KOPT-K1 (cell line): ENCODE measurements at regions not wholly inside any gene's neighbourhood (a gene's known extent, or its start where the extent isn't known, plus 50 kb on each side); places are given as distances from the start of the nearest gene placed in this dataset.

Source experiments
- H3K27ac ChIP-seq: fragments of 200-600 bp; sonication (generic); 2 replicates; pipeline ENCODE4 v1.5.1; 2016; ENCODE audit warnings: antibody characterized with exemption, mild to moderate bottlenecking, low read depth, low read length; ENCODE audit not compliant: poor library complexity, severe bottlenecking
- H3K36me3 ChIP-seq: fragments of 200-600 bp; sonication (generic); 2 replicates; pipeline ENCODE4 v1.5.1; 2017; ENCODE audit warnings: antibody characterized with exemption, mild to moderate bottlenecking, low read length, moderate library complexity; ENCODE audit not compliant: insufficient read depth
- H3K9me3 ChIP-seq: fragments of 200-600 bp; sonication (generic); 2 replicates; pipeline ENCODE4 v1.5.1; 2017; ENCODE audit warnings: antibody characterized with exemption, low read length, mild to moderate bottlenecking; ENCODE audit not compliant: insufficient read depth, poor library complexity, severe bottlenecking

- Histone ChIP-seq H3K27ac (no peak overlapping the region), H3K9me3 (no peaks in the 10 kb centered on the region), H3K36me3 (no peaks in the 10 kb centered on the region)
These were observed 599.2 kb downstream of the TUSC7 start for GRCh38 chr3:117308756-117309155.

GRCh38 chr3:117310536-117310935, 601.0 kb downstream of the TUSC7 start:
- Histone ChIP-seq H3K36me3 (no peaks in the 10 kb centered on the region), H3K9me3 (no peaks in the 10 kb centered on the region), H3K27ac (no peak overlapping the region)

GRCh38 chr3:117314441-117315150, 605.0 kb downstream of the TUSC7 start:
- H3K36me3 ChIP-seq, result no peaks in the 10 kb centered on the region
- H3K9me3 ChIP-seq, result no peaks in the 10 kb centered on the region

GRCh38 chr3:117322866-117323265, 613.3 kb downstream of the TUSC7 start:
- Histone ChIP-seq H3K27ac (no peak overlapping the region), H3K36me3 (no peaks in the 10 kb centered on the region), H3K9me3 (no peaks in the 10 kb centered on the region)

More at GRCh38 chr3:117314441-117315150, 605.0 kb downstream of the TUSC7 start:
- H3K27ac ChIP-seq, result no peak overlapping the region

GRCh38 chr3:117346901-117347300, 637.3 kb downstream of the TUSC7 start:
- Histone ChIP-seq H3K27ac (no peak overlapping the region), H3K9me3 (no peaks in the 10 kb centered on the region), H3K36me3 (no peaks in the 10 kb centered on the region)

GRCh38 chr3:117348884-117349283, 639.3 kb downstream of the TUSC7 start:
- H3K27ac ChIP-seq, result no peak overlapping the region
- H3K36me3 ChIP-seq, result no peaks in the 10 kb centered on the region
- no peaks in the 10 kb centered on the region for H3K9me3 ChIP-seq

GRCh38 chr3:117349566-117349965, 640.0 kb downstream of the TUSC7 start:
- Histone ChIP-seq H3K36me3 (no peaks in the 10 kb centered on the region), H3K9me3 (no peaks in the 10 kb centered on the region), H3K27ac (no peak overlapping the region)

- no peaks in the 10 kb centered on the region for H3K9me3 ChIP-seq
- H3K36me3 ChIP-seq, result no peaks in the 10 kb centered on the region
- no peak overlapping the region for H3K27ac ChIP-seq
These were observed 640.8 kb downstream of the TUSC7 start for GRCh38 chr3:117350371-117350770.

- no peaks in the 10 kb centered on the region for H3K36me3 ChIP-seq
- H3K27ac ChIP-seq, result no peak overlapping the region
- H3K9me3 ChIP-seq, result no peaks in the 10 kb centered on the region
These were observed 646.0 kb downstream of the TUSC7 start for GRCh38 chr3:117355566-117355965.

- H3K27ac ChIP-seq, result no peak overlapping the region
- H3K36me3 ChIP-seq, result no peaks in the 10 kb centered on the region
These were observed 646.6 kb downstream of the TUSC7 start for GRCh38 chr3:117356091-117356705.

GRCh38 chr3:117358717-117359314, 649.2 kb downstream of the TUSC7 start:
- Histone ChIP-seq H3K9me3 (no peaks in the 10 kb centered on the region), H3K36me3 (no peaks in the 10 kb centered on the region), H3K27ac (no peak overlapping the region)

More at GRCh38 chr3:117356091-117356705, 646.6 kb downstream of the TUSC7 start:
- H3K9me3 ChIP-seq, result no peaks in the 10 kb centered on the region

- no peak overlapping the region for H3K27ac ChIP-seq
These were observed 657.0 kb downstream of the TUSC7 start for GRCh38 chr3:117366574-117366973.

GRCh38 chr3:117367861-117368260, 658.3 kb downstream of the TUSC7 start:
- no peaks in the 10 kb centered on the region for H3K9me3 ChIP-seq
- no peak overlapping the region for H3K27ac ChIP-seq
- H3K36me3 ChIP-seq, result no peaks in the 10 kb centered on the region

More at GRCh38 chr3:117366574-117366973, 657.0 kb downstream of the TUSC7 start:
- Histone ChIP-seq H3K36me3 (no peaks in the 10 kb centered on the region), H3K9me3 (no peaks in the 10 kb centered on the region)

- H3K9me3 ChIP-seq, result no peaks in the 10 kb centered on the region
- H3K27ac ChIP-seq, result no peak overlapping the region
- H3K36me3 ChIP-seq, result no peaks in the 10 kb centered on the region
These were observed 671.1 kb downstream of the TUSC7 start for GRCh38 chr3:117380631-117381030.

- H3K27ac ChIP-seq, result no peak overlapping the region
- H3K36me3 ChIP-seq, result no peaks in the 10 kb centered on the region
- no peaks in the 10 kb centered on the region for H3K9me3 ChIP-seq
These were observed 683.5 kb downstream of the TUSC7 start for GRCh38 chr3:117393119-117393518.
